ENCODE measurements at regions not wholly inside any gene's neighbourhood (a gene's known extent, or its start where the extent isn't known, plus 50 kb on each side); places are given as distances from the start of the nearest gene placed in this dataset.

DNA sequence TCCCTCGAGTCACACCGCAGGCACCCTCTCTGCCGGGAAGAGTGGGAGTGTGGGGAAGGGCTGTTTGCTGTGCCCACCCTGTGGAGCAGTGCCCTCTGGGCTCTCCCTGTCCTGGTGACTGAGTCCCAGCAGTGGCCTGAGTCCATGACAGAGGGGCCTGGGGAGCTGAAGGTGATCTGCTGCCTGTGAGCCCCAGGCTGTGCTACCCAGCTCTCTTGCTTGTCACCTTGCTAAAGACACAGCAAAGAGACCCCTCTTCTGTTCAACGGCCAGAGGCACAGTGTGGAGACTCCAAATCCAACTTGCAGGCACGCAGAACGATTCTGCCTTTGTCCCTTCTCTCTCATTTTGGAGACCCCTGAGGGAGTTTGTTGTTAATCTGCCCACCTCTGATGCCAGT lies 232.6 kb downstream of the OPA1 start:
- H3K27ac ChIP-seq: peak overlapping the region; percentile 96
- H3K79me2 ChIP-seq: no peaks in the 10 kb centered on the region
- H3K4me3 ChIP-seq (ENCODE audit: low read depth, low read length): no peak overlapping the region
- no peaks in the 10 kb centered on the region for H3K9me3 ChIP-seq (ENCODE audit: control insufficient read depth, low read length)
- H3K4me2 ChIP-seq (ENCODE audit: low read length): no peak overlapping the region
- TF ChIP-seq, protein P1, sequence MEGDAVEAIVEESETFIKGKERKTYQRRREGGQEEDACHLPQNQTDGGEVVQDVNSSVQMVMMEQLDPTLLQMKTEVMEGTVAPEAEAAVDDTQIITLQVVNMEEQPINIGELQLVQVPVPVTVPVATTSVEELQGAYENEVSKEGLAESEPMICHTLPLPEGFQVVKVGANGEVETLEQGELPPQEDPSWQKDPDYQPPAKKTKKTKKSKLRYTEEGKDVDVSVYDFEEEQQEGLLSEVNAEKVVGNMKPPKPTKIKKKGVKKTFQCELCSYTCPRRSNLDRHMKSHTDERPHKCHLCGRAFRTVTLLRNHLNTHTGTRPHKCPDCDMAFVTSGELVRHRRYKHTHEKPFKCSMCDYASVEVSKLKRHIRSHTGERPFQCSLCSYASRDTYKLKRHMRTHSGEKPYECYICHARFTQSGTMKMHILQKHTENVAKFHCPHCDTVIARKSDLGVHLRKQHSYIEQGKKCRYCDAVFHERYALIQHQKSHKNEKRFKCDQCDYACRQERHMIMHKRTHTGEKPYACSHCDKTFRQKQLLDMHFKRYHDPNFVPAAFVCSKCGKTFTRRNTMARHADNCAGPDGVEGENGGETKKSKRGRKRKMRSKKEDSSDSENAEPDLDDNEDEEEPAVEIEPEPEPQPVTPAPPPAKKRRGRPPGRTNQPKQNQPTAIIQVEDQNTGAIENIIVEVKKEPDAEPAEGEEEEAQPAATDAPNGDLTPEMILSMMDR (IDR thresholded peaks at IDR 0.05): no peak
- H3K36me3 ChIP-seq (ENCODE audit: control insufficient read depth, insufficient read depth, low read length): no peaks in the 10 kb centered on the region
- no peaks in the 10 kb centered on the region for H3K27me3 ChIP-seq (ENCODE audit: control insufficient read depth, insufficient read depth, low read length)
- H3K9ac ChIP-seq: no peak overlapping the region
- peaks cover 48% of the 10 kb centered on the region for H3K4me1 ChIP-seq
- peak overlapping the region; percentile 76 for H2AFZ ChIP-seq

GRCh38 chr3:193826159-193826795 lies 233.3 kb downstream of the OPA1 start:
- Histone ChIP-seq H3K27me3 (ENCODE audit: control insufficient read depth, insufficient read depth, low read length) (no peaks in the 10 kb centered on the region), H3K4me1 (peaks cover 55% of the 10 kb centered on the region), H3K36me3 (ENCODE audit: control insufficient read depth, insufficient read depth, low read length) (no peaks in the 10 kb centered on the region), H3K9ac (peak overlapping the region; percentile 2), H3K79me2 (no peaks in the 10 kb centered on the region), H3K4me2 (ENCODE audit: low read length) (peak overlapping the region; percentile 52), H3K27ac (peak overlapping the region; percentile 96), H2AFZ (peak overlapping the region; percentile 76), H3K9me3 (ENCODE audit: control insufficient read depth, low read length) (no peaks in the 10 kb centered on the region), H3K4me3 (ENCODE audit: low read depth, low read length) (no peak overlapping the region)
- TF ChIP-seq, protein P1 (IDR thresholded peaks at IDR 0.05): no peak

DNA sequence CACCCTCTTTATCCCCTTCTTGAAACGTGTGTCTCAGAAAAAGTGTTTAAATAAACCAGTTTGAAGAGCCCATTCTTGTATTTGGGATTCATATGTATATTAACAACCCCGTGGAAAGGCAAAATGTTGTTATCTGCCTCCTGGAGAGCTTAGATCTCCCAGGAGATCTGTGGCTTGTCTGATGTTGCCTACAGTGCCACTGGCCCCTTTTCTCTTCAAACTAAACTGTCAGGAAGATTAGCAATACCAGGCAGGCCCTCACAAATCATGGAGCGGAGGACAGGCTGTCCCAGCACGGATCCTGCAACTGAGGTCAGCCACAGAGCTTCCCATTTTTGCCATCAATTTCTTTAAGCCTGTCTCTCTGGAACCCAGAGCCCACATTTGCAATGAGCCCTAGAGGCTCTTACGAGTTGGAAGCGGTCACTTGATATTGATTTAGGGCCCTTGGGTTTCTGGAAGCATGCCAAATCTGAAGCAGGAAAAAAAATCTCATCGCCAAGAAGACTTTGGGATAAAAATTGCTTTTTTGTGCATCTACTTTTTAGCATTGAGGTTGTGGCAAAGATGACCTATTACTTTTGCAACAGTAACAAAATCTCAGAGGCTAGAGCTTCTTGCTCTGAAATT lies 234.1 kb downstream of the OPA1 start:
- Histone ChIP-seq H3K9ac (peak overlapping the region; percentile 2), H3K9me3 (ENCODE audit: control insufficient read depth, low read length) (no peaks in the 10 kb centered on the region), H3K4me2 (ENCODE audit: low read length) (peak overlapping the region; percentile 52), H3K4me3 (ENCODE audit: low read depth, low read length) (no peak overlapping the region), H2AFZ (peak overlapping the region; percentile 76), H3K27me3 (ENCODE audit: control insufficient read depth, insufficient read depth, low read length) (no peaks in the 10 kb centered on the region), H3K36me3 (ENCODE audit: control insufficient read depth, insufficient read depth, low read length) (no peaks in the 10 kb centered on the region), H3K79me2 (no peaks in the 10 kb centered on the region), H3K4me1 (peaks cover 64% of the 10 kb centered on the region), H3K27ac (peak overlapping the region; percentile 96)
- TF ChIP-seq, protein P1 (IDR thresholded peaks at IDR 0.05): no peak

GRCh38 chr3:193827871-193828270 lies 234.9 kb downstream of the OPA1 start:
- H3K9me3 ChIP-seq (ENCODE audit: control insufficient read depth, low read length): no peaks in the 10 kb centered on the region
- peaks cover 65% of the 10 kb centered on the region for H3K4me1 ChIP-seq
- H3K27me3 ChIP-seq (ENCODE audit: control insufficient read depth, insufficient read depth, low read length): no peaks in the 10 kb centered on the region
- no peak overlapping the region for H2AFZ ChIP-seq
- TF ChIP-seq, protein P1 (IDR thresholded peaks at IDR 0.05): no peak
- H3K79me2 ChIP-seq: no peaks in the 10 kb centered on the region
- peak overlapping the region; percentile 96 for H3K27ac ChIP-seq
- no peak overlapping the region for H3K9ac ChIP-seq
- H3K36me3 ChIP-seq (ENCODE audit: control insufficient read depth, insufficient read depth, low read length): no peaks in the 10 kb centered on the region
- H3K4me3 ChIP-seq (ENCODE audit: low read depth, low read length): no peak overlapping the region
- H3K4me2 ChIP-seq (ENCODE audit: low read length): peak overlapping the region; percentile 52
